MM.1S (cell line): ENCODE measurements at regions not wholly inside any gene's neighbourhood (a gene's known extent, or its start where the extent isn't known, plus 50 kb on each side); places are given as distances from the start of the nearest gene placed in this dataset.

Experiments
- DNase-seq: peaks from one replicate; pipeline ENCODE4 v3.0.0-alpha.2; 2015
- H2AFZ ChIP-seq: fragments of 300-600 bp; sonication (generic); 2 replicates; pipeline ENCODE4 v1.6.0; 2016; ENCODE audit warnings: antibody characterized with exemption, low read length
- H3F3A ChIP-seq: fragments of 300-600 bp; sonication (generic); 2 replicates; pipeline ENCODE4 v1.6.1; 2016; ENCODE audit warnings: mild to moderate bottlenecking, antibody characterized with exemption, low read length, moderate library complexity, mixed read lengths; ENCODE audit not compliant: insufficient read depth
- H3K27ac ChIP-seq: fragments of 300-600 bp; sonication (generic); 2 replicates; pipeline ENCODE4 v1.5.1; 2016; ENCODE audit warnings: mild to moderate bottlenecking, low read length
- H3K27me3 ChIP-seq: fragments of 300-600 bp; sonication (generic); replicated peaks from 2 replicates; pipeline ENCODE4 v1.6.0; 2016; ENCODE audit warnings: low read length; ENCODE audit not compliant: insufficient read depth
- H3K36me3 ChIP-seq: fragments of 300-600 bp; sonication (generic); replicated peaks from 2 replicates; pipeline ENCODE4 v1.6.1; 2016; ENCODE audit warnings: mild to moderate bottlenecking, low read length, mixed read lengths; ENCODE audit not compliant: insufficient read depth
- H3K4me1 ChIP-seq: fragments of 300-600 bp; sonication (generic); 2 replicates; pipeline ENCODE4 v1.6.1; 2016; ENCODE audit warnings: low read length, mixed read lengths
- H3K4me2 ChIP-seq: fragments of 300-600 bp; sonication (generic); 2 replicates; pipeline ENCODE4 v1.6.0; 2016; ENCODE audit warnings: low read depth, low read length
- H3K4me3 ChIP-seq: fragments of 300-600 bp; sonication (generic); 2 replicates; pipeline ENCODE4 v1.5.1; 2016; ENCODE audit warnings: low read length, mixed read lengths
- H3K79me2 ChIP-seq: fragments of 300-600 bp; sonication (generic); 2 replicates; pipeline ENCODE4 v1.6.1; 2016; ENCODE audit warnings: mixed run types, low read length, mixed read lengths
- H3K9ac ChIP-seq: fragments of 300-600 bp; sonication (generic); 2 replicates; pipeline ENCODE4 v1.6.1; 2016; ENCODE audit warnings: low read length, mixed read lengths
- H3K9me2 ChIP-seq: fragments of 300-600 bp; sonication (generic); replicated peaks from 2 replicates; pipeline ENCODE4 v1.6.1; 2016; ENCODE audit warnings: mild to moderate bottlenecking, low read length, mixed read lengths; ENCODE audit not compliant: insufficient read depth
- H3K9me3 ChIP-seq: fragments of 300-600 bp; sonication (generic); replicated peaks from 2 replicates; pipeline ENCODE4 v1.6.1; 2016; ENCODE audit warnings: mild to moderate bottlenecking, low read length, mixed read lengths; ENCODE audit not compliant: insufficient read depth
- H4K20me1 ChIP-seq: fragments of 300-600 bp; sonication (generic); 2 replicates; pipeline ENCODE4 v1.6.1; 2016; ENCODE audit warnings: mild to moderate bottlenecking, low read length, moderate library complexity, mixed read lengths; ENCODE audit not compliant: insufficient read depth
- CTCF ChIP-seq: fragments of 300-600 bp; sonication (generic); IDR thresholded peaks from 2 replicates; pipeline ENCODE4 v1.5.1; 2016; ENCODE audit warnings: antibody characterized with exemption, low read length, mixed read lengths
- EZH2 ChIP-seq: fragments of 300-600 bp; sonication (generic); optimal IDR thresholded peaks from 2 replicates; pipeline ENCODE3; 2017; ENCODE audit warnings: low read depth, mild to moderate bottlenecking, antibody characterized with exemption, low read length, mixed read lengths
- EZH2phosphoT487 ChIP-seq: fragments of 300-600 bp; sonication (generic); IDR thresholded peaks from 2 replicates; pipeline ENCODE4 v1.6.1; 2018; ENCODE audit warnings: antibody characterized with exemption, low read length

GRCh38 chr1:230565141-230565540, 77.1 kb upstream of the COG2 start:
- Histone ChIP-seq H4K20me1 (no peaks in the 10 kb centered on the region), H3K9me3 (no peaks in the 10 kb centered on the region), H3F3A (no peaks in the 10 kb centered on the region), H3K4me1 (no peaks in the 10 kb centered on the region), H3K79me2 (no peaks in the 10 kb centered on the region), H3K27me3 (no peaks in the 10 kb centered on the region), H3K36me3 (no peaks in the 10 kb centered on the region), H3K9ac (no peak overlapping the region), H3K27ac (no peak overlapping the region), H3K4me2 (no peak overlapping the region), H3K9me2 (no peaks in the 10 kb centered on the region), H2AFZ (no peak overlapping the region), H3K4me3 (no peak overlapping the region)
- no peak for DNase-seq
- TF ChIP-seq EZH2phosphoT487 = no peak
- TF ChIP-seq CTCF = no peak
- no peak for TF ChIP-seq EZH2

- H3K27me3 ChIP-seq = no peaks in the 10 kb centered on the region
- no peak for DNase-seq
- H2AFZ ChIP-seq = no peak overlapping the region
- H3K79me2 ChIP-seq = no peaks in the 10 kb centered on the region
- no peaks in the 10 kb centered on the region for H3K9me3 ChIP-seq
- H3K4me1 ChIP-seq = no peaks in the 10 kb centered on the region
- H3K9ac ChIP-seq = no peak overlapping the region
- no peak overlapping the region for H3K4me2 ChIP-seq
- no peak for TF ChIP-seq CTCF
- TF ChIP-seq EZH2 = no peak
- TF ChIP-seq EZH2phosphoT487 = no peak
- no peaks in the 10 kb centered on the region for H4K20me1 ChIP-seq
- no peak overlapping the region for H3K27ac ChIP-seq
- no peak overlapping the region for H3K4me3 ChIP-seq
- no peaks in the 10 kb centered on the region for H3K36me3 ChIP-seq
- no peaks in the 10 kb centered on the region for H3F3A ChIP-seq
- no peaks in the 10 kb centered on the region for H3K9me2 ChIP-seq
Measured at GRCh38 chr1:230563591-230563990, 78.7 kb upstream of the COG2 start.

GRCh38 chr1:230561570-230561969, 80.7 kb upstream of the COG2 start:
- H3K36me3 ChIP-seq = no peaks in the 10 kb centered on the region

More at GRCh38 chr1:230561570-230561969, 80.7 kb upstream of the COG2 start:
- Histone ChIP-seq H3K27me3 (no peaks in the 10 kb centered on the region), H3K9ac (no peak overlapping the region), H3K9me2 (no peaks in the 10 kb centered on the region), H3K9me3 (no peaks in the 10 kb centered on the region), H3K79me2 (no peaks in the 10 kb centered on the region), H3K27ac (no peak overlapping the region), H3F3A (no peaks in the 10 kb centered on the region), H3K4me1 (no peaks in the 10 kb centered on the region), H2AFZ (no peak overlapping the region), H4K20me1 (no peaks in the 10 kb centered on the region), H3K4me2 (no peak overlapping the region), H3K4me3 (no peak overlapping the region)
- TF ChIP-seq EZH2 = no peak
- TF ChIP-seq CTCF = no peak
- TF ChIP-seq EZH2phosphoT487 = no peak
- DNase-seq = no peak
